Breast epithelium (tissue), 4 donors: ENCODE measurements at regions not wholly inside any gene's neighbourhood (a gene's known extent, or its start where the extent isn't known, plus 50 kb on each side); places are given as distances from the start of the nearest gene placed in this dataset.

ENCODE experiments used
- DNase-seq, 2 donors: peaks; one replicate each; pipeline ENCODE4 v3.0.0-alpha.2; 2019; ENCODE audit warnings: low spot score in 2 of 2
- H3K27ac ChIP-seq, 2 donors: fragments of 200-600 bp; sonication (generic) in 1 of 2; one replicate each; pipeline ENCODE4 v1.5.1; 2016 to 2019; ENCODE audit warnings: mild to moderate bottlenecking in 1 of 2
- H3K27me3 ChIP-seq, 2 donors: fragments of 200-600 bp; sonication (generic) in 1 of 2; one replicate each; pipeline versions ENCODE4 v1.5.1 to v1.6.0; 2017 to 2019; ENCODE audit warnings: control low read depth in 1 of 2, mild to moderate bottlenecking in 1 of 2
- H3K36me3 ChIP-seq: fragments of 200-600 bp; one replicate; pipeline ENCODE4 v1.5.1; 2019
- H3K4me1 ChIP-seq, 2 donors: fragments of 200-600 bp; sonication (generic); one replicate each; pipeline ENCODE4 v1.5.1; 2016 to 2019; ENCODE audit warnings: control low read depth in 1 of 2
- H3K4me3 ChIP-seq, 3 donors: fragments of 200-600 bp; sonication (generic); 1 replicate in 2 of 3; 2 replicates in 1 of 3; pipeline ENCODE4 v1.5.1; 2016 to 2019; ENCODE audit warnings: mild to moderate bottlenecking in 3 of 3, moderate library complexity in 2 of 3
- H3K9me3 ChIP-seq, 2 donors: fragments of 200-600 bp; sonication (generic) in 1 of 2; one replicate each; pipeline ENCODE4 v1.5.1; 2016 to 2019; ENCODE audit warnings: control low read depth in 1 of 2
- CTCF ChIP-seq, 3 donors: fragments of 450-650 bp; IDR thresholded peaks; one replicate each; pipeline ENCODE4 v1.5.1; 2016 to 2017; ENCODE audit warnings: antibody characterized with exemption in 3 of 3, mild to moderate bottlenecking in 3 of 3, moderate library complexity in 3 of 3
- POLR2A ChIP-seq: fragments of 450-650 bp; IDR thresholded peaks from one replicate; pipeline ENCODE4 v1.6.1; 2016; ENCODE audit warnings: antibody characterized with exemption, mild to moderate bottlenecking, moderate library complexity
- POLR2AphosphoS5 ChIP-seq, 3 donors: sonication (generic); formaldehyde crosslinking; IDR thresholded peaks; one replicate each; pipeline ENCODE4 v1.6.1; 2017; ENCODE audit warnings: antibody characterized with exemption in 3 of 3
- intact Hi-C: fragments of 100-400 bp; cut with DNase I; formaldehyde crosslinking; loops from one replicate; pipeline ENCODE4 v1.15.1; 2023; ENCODE audit warnings: low total_unique reads

GRCh38 chr5:109992264-109992915, 302.7 kb downstream of the MAN2A1 start:
- no peak for DNase-seq
- TF ChIP-seq POLR2A (no peak), POLR2AphosphoS5 (IDR thresholded peaks at IDR 0.05) (no peak), CTCF (IDR thresholded peaks at IDR 0.05) (no peak)
- peaks cover 0 to 6% of the 10 kb centered on the region in 2 donors for H3K4me1 ChIP-seq

GRCh38 chr5:109994135-109994534, 304.4 kb downstream of the MAN2A1 start:
- peaks cover 0 to 6% of the 10 kb centered on the region in 2 donors for H3K4me1 ChIP-seq
- intact Hi-C loops: no loop called here
- no peaks in the 10 kb centered on the region for H3K36me3 ChIP-seq
- H3K27me3 ChIP-seq: no peaks in the 10 kb centered on the region
- DNase-seq: no peak
- H3K9me3 ChIP-seq: no peaks in the 10 kb centered on the region
- TF ChIP-seq POLR2A (no peak), POLR2AphosphoS5 (IDR thresholded peaks at IDR 0.05) (no peak), CTCF (IDR thresholded peaks at IDR 0.05) (no peak)
- H3K27ac ChIP-seq: no peak overlapping the region
- H3K4me3 ChIP-seq: no peak overlapping the region

More at GRCh38 chr5:109992264-109992915, 302.7 kb downstream of the MAN2A1 start:
- H3K9me3 ChIP-seq: no peaks in the 10 kb centered on the region
- no peak overlapping the region for H3K4me3 ChIP-seq
- intact Hi-C loops: no loop called here
- H3K36me3 ChIP-seq: no peaks in the 10 kb centered on the region
- H3K27ac ChIP-seq: peak overlapping the region in 1 of 2 donors; percentile 40
- H3K27me3 ChIP-seq: no peaks in the 10 kb centered on the region

GRCh38 chr5:109996246-109996645, 306.5 kb downstream of the MAN2A1 start:
- H3K9me3 ChIP-seq: no peaks in the 10 kb centered on the region
- peaks cover 3 to 6% of the 10 kb centered on the region in 2 donors for H3K4me1 ChIP-seq
- H3K4me3 ChIP-seq: no peak overlapping the region
- intact Hi-C loops: no loop called here
- DNase-seq: no peak
- no peaks in the 10 kb centered on the region for H3K36me3 ChIP-seq
- H3K27me3 ChIP-seq: no peaks in the 10 kb centered on the region
- H3K27ac ChIP-seq: no peak overlapping the region
- no peak for TF ChIP-seq POLR2A
- TF ChIP-seq POLR2AphosphoS5 (IDR thresholded peaks at IDR 0.05): no peak
- TF ChIP-seq CTCF (IDR thresholded peaks at IDR 0.05): no peak

- DNase-seq: no peak
- peak overlapping the region in 1 of 2 donors; percentile 4 for H3K27ac ChIP-seq
- peaks cover 3 to 6% of the 10 kb centered on the region in 2 donors for H3K4me1 ChIP-seq
- intact Hi-C loops: no loop called here
- no peaks in the 10 kb centered on the region for H3K27me3 ChIP-seq
- H3K4me3 ChIP-seq: no peak overlapping the region
- no peaks in the 10 kb centered on the region for H3K9me3 ChIP-seq
- no peaks in the 10 kb centered on the region for H3K36me3 ChIP-seq
- TF ChIP-seq POLR2AphosphoS5 (IDR thresholded peaks at IDR 0.05): no peak
- no peak for TF ChIP-seq CTCF (IDR thresholded peaks at IDR 0.05)
- TF ChIP-seq POLR2A: no peak
Observed at GRCh38 chr5:109997161-109997560, 307.4 kb downstream of the MAN2A1 start.

GRCh38 chr5:109998208-109998607, 308.5 kb downstream of the MAN2A1 start:
- no peak overlapping the region for H3K4me3 ChIP-seq
- no peaks in the 10 kb centered on the region for H3K9me3 ChIP-seq
- H3K27ac ChIP-seq: no peak overlapping the region
- intact Hi-C loops: no loop called here
- no peak for DNase-seq
- H3K36me3 ChIP-seq: no peaks in the 10 kb centered on the region
- no peaks in the 10 kb centered on the region for H3K27me3 ChIP-seq
- TF ChIP-seq CTCF (IDR thresholded peaks at IDR 0.05) (no peak), POLR2AphosphoS5 (IDR thresholded peaks at IDR 0.05) (no peak), POLR2A (no peak)
- peaks cover 3 to 6% of the 10 kb centered on the region in 2 donors for H3K4me1 ChIP-seq
